ENCODE measurements at regions not wholly inside any gene's neighbourhood (a gene's known extent, or its start where the extent isn't known, plus 50 kb on each side); places are given as distances from the start of the nearest gene placed in this dataset.
"Not testable (repeated sequence)": the region's sequence is repeated elsewhere in the genome, so short reads cannot be mapped to it uniquely, and the experiment has no call there.

GRCh38 chr1:195012995-195013394 is 1595.2 kb downstream of the KCNT2 start:
- DNase-seq, result no peak

GRCh38 chr1:195005338-195005737 is 1602.9 kb downstream of the KCNT2 start:
- no peak for DNase-seq

- DNase-seq, result no peak
Observed at GRCh38 chr1:194990483-194990882, 1617.8 kb downstream of the KCNT2 start.

DNA sequence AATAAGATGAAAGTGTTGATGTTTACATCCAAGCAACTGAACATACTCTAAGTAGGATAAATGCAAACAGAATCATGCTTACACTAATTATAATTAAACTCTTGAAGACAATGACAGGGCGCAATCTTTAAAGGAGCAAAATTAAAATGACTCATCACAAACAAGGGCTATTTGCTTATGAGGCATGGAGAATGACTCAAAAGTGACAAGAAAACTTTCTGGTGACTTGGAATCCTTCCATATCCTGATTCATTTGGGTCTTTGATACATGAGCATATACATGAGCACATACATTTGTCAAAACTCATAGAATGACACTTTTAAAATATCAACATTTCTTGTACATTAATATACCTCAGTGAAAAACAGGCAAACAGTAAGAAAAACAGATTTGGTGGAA is 1632.3 kb downstream of the KCNT2 start:
- no peak for DNase-seq

DNA sequence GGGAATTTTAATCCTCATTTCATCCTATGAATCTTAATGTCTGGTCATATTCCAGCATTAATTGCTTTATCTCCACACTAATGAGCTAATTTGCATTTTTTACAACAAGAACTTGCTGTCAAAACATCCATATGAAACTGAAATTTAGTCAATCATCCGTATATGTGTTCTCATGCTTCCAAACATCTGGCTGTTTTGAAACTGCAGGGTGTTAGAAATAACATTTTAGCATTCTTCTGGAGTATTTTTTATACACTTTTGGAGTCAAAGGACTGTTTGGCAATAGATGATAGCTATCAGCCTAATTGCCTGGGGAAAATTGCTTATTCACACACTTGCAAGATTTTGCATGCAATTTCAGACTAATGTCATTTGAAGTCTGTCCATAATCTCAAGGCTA is 1639.3 kb downstream of the KCNT2 start:
- DNase-seq, result no peak

DNA sequence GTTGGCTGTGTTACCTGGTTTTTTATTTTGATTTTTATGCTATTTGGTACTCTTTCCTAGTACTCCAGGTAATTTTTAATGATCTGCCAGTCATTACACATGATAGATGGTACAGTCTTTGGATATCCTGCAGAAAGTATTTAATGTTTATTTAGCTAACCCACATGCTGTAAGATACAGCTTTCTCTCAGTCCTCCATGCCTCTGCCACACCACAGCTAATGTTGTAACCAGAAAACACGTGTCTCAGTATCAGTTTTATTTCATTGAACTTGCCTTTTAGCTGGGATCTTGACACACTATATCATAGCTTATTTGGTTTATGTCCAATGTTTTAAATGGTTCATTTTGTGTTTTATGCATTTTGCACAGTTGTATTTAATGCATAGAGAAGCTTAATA is 1648.4 kb downstream of the KCNT2 start:
- no peak for DNase-seq

DNA sequence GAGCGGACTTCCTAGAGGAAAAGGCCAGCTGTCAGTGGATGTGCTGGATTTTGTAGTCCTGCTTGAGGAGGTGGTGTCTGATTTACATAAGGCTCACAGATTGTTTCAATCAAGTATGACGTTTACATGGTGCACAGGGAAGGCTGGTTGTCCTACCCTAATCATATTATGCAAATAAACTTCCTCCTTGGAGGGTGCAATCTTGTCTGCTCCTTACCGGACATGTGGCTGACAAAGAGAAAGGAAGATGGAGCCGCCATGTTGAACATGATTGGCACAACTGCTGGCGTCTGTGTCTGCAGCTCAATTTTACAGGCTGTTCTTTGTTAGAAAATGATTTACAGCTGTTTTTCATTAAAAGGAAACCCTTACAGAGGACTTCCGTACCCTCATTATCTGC is 1656.1 kb downstream of the KCNT2 start:
- no peak for DNase-seq

DNA sequence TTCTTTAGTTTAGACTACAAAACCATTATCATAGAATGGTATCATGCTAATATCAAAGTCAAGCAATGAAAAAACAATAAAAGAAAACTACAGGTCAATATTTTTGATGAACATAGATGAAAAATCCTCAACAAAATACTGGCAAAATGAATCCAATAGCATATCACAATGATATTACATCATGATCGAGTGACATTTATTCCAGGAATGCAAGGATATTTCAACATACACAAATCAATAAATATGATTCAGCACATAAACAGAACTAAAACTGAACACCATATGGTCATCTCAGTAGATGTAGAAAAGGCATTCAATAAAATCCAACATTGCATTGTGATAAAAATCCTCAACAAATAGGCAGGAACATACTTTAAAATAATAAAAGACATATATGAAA is 1657.7 kb downstream of the KCNT2 start:
- DNase-seq, result no peak

DNA sequence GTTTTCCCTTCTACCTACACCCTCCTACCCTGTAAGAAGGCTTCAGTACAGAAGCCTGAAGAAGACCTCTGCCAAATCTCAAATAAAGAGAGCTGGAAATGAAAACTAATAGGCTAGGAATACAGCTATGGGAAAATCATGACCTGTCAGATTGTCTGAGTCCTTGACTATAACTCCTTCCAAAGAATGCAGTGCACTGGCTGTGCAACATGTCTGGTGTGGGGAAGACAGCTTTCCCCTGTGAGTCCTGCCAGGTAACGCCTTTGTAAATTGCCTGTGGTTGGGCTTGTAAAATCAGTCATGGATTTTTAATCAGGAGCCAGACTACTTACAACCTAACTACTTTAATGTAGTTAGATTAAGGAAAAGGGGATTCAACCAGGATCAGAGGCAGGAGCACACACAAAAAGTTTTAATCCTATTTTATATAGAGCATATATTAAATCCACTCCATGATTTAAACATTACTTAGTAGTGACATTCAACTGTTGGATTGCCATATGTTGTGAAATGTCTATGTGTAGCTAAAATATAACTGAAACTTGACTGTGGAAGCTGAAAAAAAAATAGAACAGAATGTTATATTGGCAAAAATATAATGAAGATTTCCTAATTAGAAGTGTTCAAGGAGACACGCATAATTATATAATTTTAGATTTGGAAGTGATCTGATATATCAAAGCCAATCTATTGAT is 1667.8 kb downstream of the KCNT2 start:
- DNase-seq, result no peak

DNA sequence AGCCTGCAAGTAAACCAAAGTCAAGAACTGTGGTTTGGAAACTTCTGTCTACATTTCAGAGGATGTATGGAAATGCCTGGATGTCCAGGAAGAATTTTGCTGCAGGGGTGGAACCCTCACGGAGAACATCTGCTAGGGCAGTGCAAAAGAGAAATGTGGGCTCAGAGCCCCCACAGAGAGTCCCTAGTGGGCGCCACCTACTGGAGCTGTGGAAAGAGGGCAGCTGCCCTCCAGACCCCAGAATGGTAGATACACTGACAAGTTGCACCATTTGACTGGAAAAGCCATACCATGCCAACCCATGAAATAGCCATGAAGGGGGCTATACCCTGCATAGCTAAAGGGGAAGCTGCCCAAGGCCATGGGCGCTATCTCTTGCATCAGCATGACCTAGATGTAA is 1672.4 kb downstream of the KCNT2 start:
- no peak for DNase-seq

GRCh38 chr1:194931166-194931565 is 1677.1 kb downstream of the KCNT2 start:
- DNase-seq, result no peak

DNA sequence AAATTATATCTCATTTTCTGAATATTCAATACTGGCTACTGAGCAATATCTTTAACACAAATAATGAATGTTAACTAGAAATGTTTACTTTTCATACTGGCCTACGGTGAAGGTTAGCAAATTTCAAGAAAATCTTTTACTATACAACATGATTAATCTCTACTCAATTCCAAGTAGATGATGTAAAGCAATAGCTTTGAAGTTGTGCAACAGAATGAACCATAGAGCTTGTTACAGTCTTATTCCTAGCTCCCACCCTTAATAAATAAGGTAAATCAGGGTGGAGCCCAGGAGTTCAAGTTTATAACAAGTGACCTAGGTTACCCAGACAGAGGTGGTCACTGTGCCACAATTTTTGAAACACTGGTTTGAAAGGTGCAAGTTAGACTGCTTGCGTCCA is 1678.1 kb downstream of the KCNT2 start:
- DNase-seq, result no peak

GRCh38 chr1:194929357-194929756 is 1678.9 kb downstream of the KCNT2 start:
- no peak for DNase-seq

DNA sequence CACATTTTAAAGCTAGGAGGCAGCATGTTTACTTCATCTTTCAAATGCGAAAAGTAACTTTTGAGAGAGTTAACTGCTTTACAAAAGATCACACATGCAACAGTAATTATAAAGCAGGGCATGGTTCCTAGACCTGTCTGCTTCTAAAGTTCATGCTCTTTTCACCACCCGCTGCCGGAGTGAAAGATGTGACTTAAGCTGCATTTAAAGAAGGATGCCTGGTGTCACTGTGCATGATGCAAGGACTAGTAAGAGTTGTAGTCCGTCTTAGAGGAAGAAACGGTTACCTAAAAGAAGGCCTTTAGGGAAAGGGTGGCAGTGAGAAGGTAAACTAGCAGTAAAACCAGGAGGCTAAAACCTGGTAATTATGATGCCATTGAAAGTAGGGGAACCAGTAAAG is 1689.1 kb downstream of the KCNT2 start:
- no peak for DNase-seq

GRCh38 chr1:194917769-194918168 is 1690.5 kb downstream of the KCNT2 start:
- DNase-seq, result no peak

DNA sequence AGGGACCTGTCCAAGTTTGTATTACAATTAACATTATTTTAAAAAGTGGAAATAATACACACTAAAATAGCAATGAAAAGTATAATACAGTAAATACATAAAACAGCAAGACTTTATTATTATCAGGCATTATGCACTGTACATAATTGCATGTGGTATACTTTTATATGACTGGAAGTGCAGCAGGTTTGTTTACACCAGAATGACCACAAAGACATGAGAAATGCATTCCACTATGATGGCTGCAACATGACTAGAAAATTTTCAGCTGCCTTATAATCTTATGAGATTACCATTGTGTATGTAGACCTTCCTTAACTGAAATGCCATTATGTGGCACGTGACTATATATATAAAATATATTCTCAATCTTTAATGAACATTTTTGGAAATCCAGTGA is 1699.6 kb downstream of the KCNT2 start:
- DNase-seq, result no peak

DNA sequence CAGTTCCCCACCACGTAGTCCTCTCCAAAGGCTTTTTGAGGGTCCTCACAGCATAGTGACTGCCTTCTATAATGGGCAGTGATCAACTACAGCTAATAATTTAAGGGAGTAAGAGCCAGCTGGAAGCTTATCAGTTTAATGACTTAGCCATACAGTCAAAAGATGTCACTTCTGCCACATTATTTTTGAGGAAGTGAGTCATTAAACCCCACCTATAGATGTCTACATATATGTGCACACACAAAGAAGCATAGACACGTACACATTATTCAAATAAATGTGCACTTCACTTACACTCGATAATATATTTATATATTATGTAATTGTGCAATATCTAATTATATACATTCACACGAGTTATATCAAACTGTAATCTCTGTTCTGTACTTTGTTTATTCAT is 1704.7 kb downstream of the KCNT2 start:
- DNase-seq, result no peak

- DNase-seq, result no peak
Observed at GRCh38 chr1:194889310-194889709, 1702.9 kb upstream of the B3GALT2 start.

GRCh38 chr1:194870860-194871259 is 1684.4 kb upstream of the B3GALT2 start:
- DNase-seq, result no peak

DNA sequence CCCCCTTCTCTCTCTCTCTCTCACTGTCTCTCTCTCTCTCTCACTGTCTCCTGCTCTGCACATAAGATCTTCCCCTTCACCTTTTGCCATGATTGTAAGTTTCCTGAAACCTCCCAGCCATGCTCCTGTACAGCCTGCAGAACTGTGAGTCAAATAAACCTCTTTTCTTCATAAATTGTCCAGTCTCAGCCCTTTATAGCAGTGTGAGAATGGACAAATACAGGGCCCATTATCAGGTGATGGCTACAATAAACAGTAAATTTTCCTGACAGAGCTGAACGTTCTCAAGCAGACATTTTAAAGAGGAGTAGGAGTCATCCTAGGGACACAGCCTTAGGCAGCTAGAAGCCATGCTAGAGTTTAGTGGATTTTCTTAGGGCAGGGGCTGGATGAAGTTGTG is 1679.7 kb upstream of the B3GALT2 start:
- DNase-seq, result no peak

DNA sequence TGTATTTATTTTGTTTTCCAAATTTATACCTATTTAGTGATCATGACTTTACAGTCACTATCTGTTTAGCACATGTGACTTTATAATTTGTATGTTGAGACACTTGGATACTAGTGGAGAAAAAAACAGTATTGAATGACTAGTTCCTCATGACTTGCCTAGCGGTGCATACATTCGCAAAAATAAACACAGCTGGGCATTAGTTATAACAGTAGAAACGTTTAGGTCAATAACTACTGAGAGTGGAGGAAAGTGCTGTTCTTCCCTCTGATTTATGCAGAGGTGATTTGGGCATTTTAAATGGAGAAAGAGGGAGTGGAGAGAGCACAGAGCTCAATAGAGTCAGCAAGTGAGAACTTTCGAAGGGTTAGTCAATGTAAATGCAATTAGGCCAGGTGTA is 1679.0 kb upstream of the B3GALT2 start:
- DNase-seq, result no peak

- no peak for DNase-seq
Observed at GRCh38 chr1:194862129-194862528, 1675.7 kb upstream of the B3GALT2 start.

- no peak for DNase-seq
Observed at GRCh38 chr1:194860248-194861201, 1674.1 kb upstream of the B3GALT2 start.

GRCh38 chr1:194859481-194860154 is 1673.2 kb upstream of the B3GALT2 start:
- not testable (repeated sequence) for DNase-seq
